ENCODE measurements at regions not wholly inside any gene's neighbourhood (a gene's known extent, or its start where the extent isn't known, plus 50 kb on each side); places are given as distances from the start of the nearest gene placed in this dataset.

GRCh38 chr5:142420561-142421227 lies 95.9 kb upstream of the SPRY4 start:
- intact Hi-C loops (cut with micrococcal nuclease), result no loop called here
- Histone ChIP-seq H3K4me3 (no peak overlapping the region), H3K27me3 (ENCODE audit: control insufficient read depth in 2 of 2, insufficient read depth in 2 of 2, low read length in 2 of 2) (no peaks in the 10 kb centered on the region), H4K20me1 (replicated peaks; ENCODE audit: control insufficient read depth, insufficient read depth, low read length) (no peaks in the 10 kb centered on the region), H3K4me2 (ENCODE audit: insufficient read depth, low read length) (no peak overlapping the region), H3K4me1 (replicated peaks in 1 of 2; ENCODE audit: control insufficient read depth in 2 of 2, insufficient read depth in 2 of 2, low read length in 2 of 2) (no peaks in the 10 kb centered on the region; a peak in 1 of 5 replicates), H2AFZ (ENCODE audit: low read depth, low read length) (no peak overlapping the region), H3K79me2 (ENCODE audit: control insufficient read depth, insufficient read depth, low read length) (no peaks in the 10 kb centered on the region), H3K9me1 (ENCODE audit: control insufficient read depth, insufficient read depth, low read length) (no peaks in the 10 kb centered on the region), H3K36me3 (ENCODE audit: control insufficient read depth, insufficient read depth, low read length) (no peaks in the 10 kb centered on the region), H3K9me3 (replicated peaks; ENCODE audit: control insufficient read depth, insufficient read depth, low read depth, low read length) (no peaks in the 10 kb centered on the region), H3K27ac (ENCODE audit: extremely low read depth, low read depth, low read length) (no peak overlapping the region), H3K9ac (ENCODE audit: insufficient read depth in 1 of 2, low read depth in 2 of 2, low read length in 2 of 2) (no peak overlapping the region)
- no peak for FAIRE-seq
- DNase-seq (ENCODE audit: extremely low read depth in 1 of 4, low spot score in 3 of 4), result no peak
- no peak for TF ChIP-seq PHF20 (IDR thresholded peaks at IDR 0.05; ENCODE audit: partially characterized antibody)
- no peak for TF ChIP-seq HCFC1 (IDR thresholded peaks at IDR 0.05; ENCODE audit: low read depth, low read length)
- no peak for TF ChIP-seq RNF219 (CRISPR knock-in tag; IDR thresholded peaks at IDR 0.05)
- TF ChIP-seq ZBTB40 (IDR thresholded peaks at IDR 0.05), result peak; percentile 56; the same call in 1 of the 2 replicates
- no peak for TF ChIP-seq ZBTB40 (CRISPR knock-in tag; IDR thresholded peaks at IDR 0.05)
- POLR2A ChIA-PET, result interaction anchor here (0.6 to 1.2 kb wide), 4 partner anchors 9 to 49 kb away, joined by 3 to 4 read pairs (median 3); no protein-coding TSS in a partner anchor
- BruUV-seq (replicated peaks), result no TSS peak
- ATAC-seq, result no peak
- whole genome bisulfite sequencing (ENCODE audit: insufficient coverage, low coverage, missing lambda C conversion rate), result 25% methylated on average over 3 of the region's 3 CpGs
- CTCF ChIA-PET (ENCODE audit: low intra/inter-chr PET ratio), result no interaction called here
- in situ Hi-C loops (cut with MboI), result no loop called here

Measured in K562 (cell line).